Upper lobe of left lung (tissue), 4 donors: ENCODE measurements at regions not wholly inside any gene's neighbourhood (a gene's known extent, or its start where the extent isn't known, plus 50 kb on each side); places are given as distances from the start of the nearest gene placed in this dataset.

ENCODE experiments used
- EP300 ChIP-seq, 4 donors: sonication (generic); formaldehyde crosslinking; IDR thresholded peaks; one replicate each; pipeline ENCODE4 v1.5.1; 2017; ENCODE audit warnings: antibody characterized with exemption in 4 of 4, control low read depth in 2 of 4
- TF ChIP-seq, protein P1 (sequence below), 6 experiments: fragments of 450-650 bp in 4 of 6; fragments of 200-600 bp in 2 of 6; sonication (generic) in 2 of 6; IDR thresholded peaks; one replicate each; pipeline ENCODE4 v1.5.1; 2016 to 2019; ENCODE audit warnings: antibody characterized with exemption in 6 of 6

DNA sequence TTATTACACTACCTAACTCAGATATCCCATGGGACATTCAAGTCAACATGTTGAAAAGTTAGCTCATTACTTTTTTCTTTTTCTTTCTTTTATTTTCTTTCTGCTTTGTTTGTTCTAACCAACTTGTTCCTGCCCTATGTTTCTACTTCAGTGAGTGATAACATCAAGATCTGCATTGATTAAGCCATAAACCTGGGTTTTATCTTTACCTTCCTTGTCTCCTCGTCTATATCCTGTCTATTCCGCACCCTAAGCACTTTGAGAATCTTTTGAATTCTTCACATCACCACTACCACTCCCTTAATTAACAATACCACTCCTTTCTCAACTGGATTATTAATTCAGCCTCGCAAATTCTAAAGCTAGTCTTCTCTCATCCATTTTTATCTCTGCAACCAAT lies 81.9 kb upstream of the AVPR1A start:
- TF ChIP-seq, protein P1, sequence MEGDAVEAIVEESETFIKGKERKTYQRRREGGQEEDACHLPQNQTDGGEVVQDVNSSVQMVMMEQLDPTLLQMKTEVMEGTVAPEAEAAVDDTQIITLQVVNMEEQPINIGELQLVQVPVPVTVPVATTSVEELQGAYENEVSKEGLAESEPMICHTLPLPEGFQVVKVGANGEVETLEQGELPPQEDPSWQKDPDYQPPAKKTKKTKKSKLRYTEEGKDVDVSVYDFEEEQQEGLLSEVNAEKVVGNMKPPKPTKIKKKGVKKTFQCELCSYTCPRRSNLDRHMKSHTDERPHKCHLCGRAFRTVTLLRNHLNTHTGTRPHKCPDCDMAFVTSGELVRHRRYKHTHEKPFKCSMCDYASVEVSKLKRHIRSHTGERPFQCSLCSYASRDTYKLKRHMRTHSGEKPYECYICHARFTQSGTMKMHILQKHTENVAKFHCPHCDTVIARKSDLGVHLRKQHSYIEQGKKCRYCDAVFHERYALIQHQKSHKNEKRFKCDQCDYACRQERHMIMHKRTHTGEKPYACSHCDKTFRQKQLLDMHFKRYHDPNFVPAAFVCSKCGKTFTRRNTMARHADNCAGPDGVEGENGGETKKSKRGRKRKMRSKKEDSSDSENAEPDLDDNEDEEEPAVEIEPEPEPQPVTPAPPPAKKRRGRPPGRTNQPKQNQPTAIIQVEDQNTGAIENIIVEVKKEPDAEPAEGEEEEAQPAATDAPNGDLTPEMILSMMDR (IDR thresholded peaks at IDR 0.05) = no peak
- TF ChIP-seq EP300 (IDR thresholded peaks at IDR 0.05) = no peak
